GM06990 (cell line): ENCODE measurements at regions not wholly inside any gene's neighbourhood (a gene's known extent, or its start where the extent isn't known, plus 50 kb on each side); places are given as distances from the start of the nearest gene placed in this dataset.

Experiments
- DNase-seq: peaks from one replicate; pipeline ENCODE4 v3.0.0-alpha.2; 2011; ENCODE audit not compliant: insufficient read length; ENCODE audit errors: extremely low read depth
- H3K27me3 ChIP-seq: replicated peaks from 2 replicates; pipeline ENCODE4 v1.6.0; 2011; ENCODE audit warnings: low read length; ENCODE audit not compliant: control insufficient read depth, insufficient read depth
- H3K36me3 ChIP-seq: 2 replicates; pipeline ENCODE4 v1.5.1; 2011; ENCODE audit warnings: low read length; ENCODE audit not compliant: control insufficient read depth, insufficient read depth
- H3K4me3 ChIP-seq: replicated peaks from 2 replicates; pipeline ENCODE4 v1.5.1; 2011; ENCODE audit warnings: low read depth, mild to moderate bottlenecking, control low read depth, low read length
- TF ChIP-seq, protein P1 (sequence below): IDR thresholded peaks from 2 replicates; pipeline ENCODE4 v1.5.1; 2011; ENCODE audit warnings: low read length, control low read depth, mild to moderate bottlenecking, inconsistent platforms; ENCODE audit not compliant: insufficient read depth, poor library complexity, severe bottlenecking

DNA sequence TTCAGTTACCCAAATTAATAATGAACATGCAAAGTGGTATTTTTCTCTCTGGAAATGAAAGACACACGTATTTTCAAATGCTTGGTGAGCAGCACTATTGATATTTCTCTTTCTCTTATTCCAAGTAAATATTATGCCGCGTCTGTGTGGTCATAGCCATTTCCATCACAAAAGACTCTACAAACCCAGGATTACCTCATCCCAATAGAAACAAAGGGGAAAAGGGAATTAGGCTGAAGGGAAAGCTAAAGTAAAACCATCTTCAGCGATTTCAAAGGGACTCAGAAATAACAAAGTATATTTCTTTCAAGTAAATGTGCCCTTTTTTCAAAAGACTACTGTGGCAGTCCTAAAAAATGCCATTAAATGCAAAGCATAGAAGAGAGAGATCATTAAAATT is 62.0 kb upstream of the FST start:
- TF ChIP-seq, protein P1, sequence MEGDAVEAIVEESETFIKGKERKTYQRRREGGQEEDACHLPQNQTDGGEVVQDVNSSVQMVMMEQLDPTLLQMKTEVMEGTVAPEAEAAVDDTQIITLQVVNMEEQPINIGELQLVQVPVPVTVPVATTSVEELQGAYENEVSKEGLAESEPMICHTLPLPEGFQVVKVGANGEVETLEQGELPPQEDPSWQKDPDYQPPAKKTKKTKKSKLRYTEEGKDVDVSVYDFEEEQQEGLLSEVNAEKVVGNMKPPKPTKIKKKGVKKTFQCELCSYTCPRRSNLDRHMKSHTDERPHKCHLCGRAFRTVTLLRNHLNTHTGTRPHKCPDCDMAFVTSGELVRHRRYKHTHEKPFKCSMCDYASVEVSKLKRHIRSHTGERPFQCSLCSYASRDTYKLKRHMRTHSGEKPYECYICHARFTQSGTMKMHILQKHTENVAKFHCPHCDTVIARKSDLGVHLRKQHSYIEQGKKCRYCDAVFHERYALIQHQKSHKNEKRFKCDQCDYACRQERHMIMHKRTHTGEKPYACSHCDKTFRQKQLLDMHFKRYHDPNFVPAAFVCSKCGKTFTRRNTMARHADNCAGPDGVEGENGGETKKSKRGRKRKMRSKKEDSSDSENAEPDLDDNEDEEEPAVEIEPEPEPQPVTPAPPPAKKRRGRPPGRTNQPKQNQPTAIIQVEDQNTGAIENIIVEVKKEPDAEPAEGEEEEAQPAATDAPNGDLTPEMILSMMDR = no peak
- H3K4me3 ChIP-seq = no peak overlapping the region
- no peaks in the 10 kb centered on the region for H3K27me3 ChIP-seq
- no peaks in the 10 kb centered on the region for H3K36me3 ChIP-seq
- no peak for DNase-seq

DNA sequence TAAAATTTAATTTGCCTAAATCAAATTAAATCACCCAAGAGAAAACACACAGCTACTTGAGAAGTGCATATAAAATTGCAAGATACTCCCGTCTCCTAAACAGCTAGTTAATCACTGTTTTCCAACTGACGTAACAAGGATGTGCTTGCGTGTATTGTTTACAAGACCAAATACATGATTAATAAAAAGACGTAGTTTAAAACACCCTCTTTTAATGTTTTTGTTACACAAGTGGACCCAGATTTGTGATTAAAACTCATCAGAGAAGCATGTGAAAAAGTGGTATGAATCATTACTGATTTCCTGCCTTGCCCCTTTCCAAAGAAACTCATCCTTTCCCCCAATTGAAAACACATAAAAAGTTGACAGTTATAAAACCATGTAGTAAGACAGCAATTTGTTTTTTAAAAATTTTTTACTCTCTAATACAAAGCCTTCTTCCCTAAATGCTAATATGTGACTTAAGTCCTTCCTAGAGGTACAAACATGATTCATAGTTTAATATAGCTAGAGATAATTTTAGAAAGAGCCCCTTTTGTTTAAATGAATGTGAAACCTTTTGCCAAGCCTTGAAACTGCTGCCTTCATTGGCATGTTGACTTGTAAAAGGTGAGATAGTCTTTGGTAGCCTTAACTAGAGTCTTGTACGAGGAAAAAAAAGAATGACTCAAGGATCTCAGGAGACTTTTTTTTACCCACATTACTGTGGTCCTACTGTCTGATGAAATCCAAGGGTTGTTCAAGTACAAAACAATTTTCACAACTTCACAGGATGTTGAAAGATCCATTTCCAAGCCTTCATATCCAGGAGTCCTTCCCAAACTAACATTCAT is 61.4 kb upstream of the FST start:
- TF ChIP-seq, protein P1 = no peak
- no peak for DNase-seq
- H3K27me3 ChIP-seq = no peaks in the 10 kb centered on the region
- no peaks in the 10 kb centered on the region for H3K36me3 ChIP-seq
- H3K4me3 ChIP-seq = no peak overlapping the region

DNA sequence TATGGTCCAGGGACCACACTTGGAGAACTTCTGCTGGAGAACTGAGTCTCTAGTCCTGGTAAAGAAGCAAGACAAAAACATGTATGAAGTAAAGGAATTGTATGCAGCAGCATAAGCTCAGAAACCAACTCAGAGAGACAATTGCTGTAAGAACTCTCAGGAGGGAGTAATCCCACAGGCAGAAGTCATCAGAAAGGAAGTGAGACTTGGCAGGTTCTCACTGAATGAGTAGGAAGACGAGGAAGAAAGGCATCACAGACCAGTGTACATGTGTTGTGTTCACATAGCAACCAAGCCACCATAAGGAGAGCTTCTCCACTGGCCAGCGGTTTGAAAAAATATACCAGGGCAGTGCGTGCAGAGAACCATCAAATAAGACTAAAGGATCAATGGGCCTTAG is 57.9 kb upstream of the FST start:
- TF ChIP-seq, protein P1 = no peak
- no peak for DNase-seq
- no peak overlapping the region for H3K4me3 ChIP-seq
- no peaks in the 10 kb centered on the region for H3K27me3 ChIP-seq
- H3K36me3 ChIP-seq = no peaks in the 10 kb centered on the region

DNA sequence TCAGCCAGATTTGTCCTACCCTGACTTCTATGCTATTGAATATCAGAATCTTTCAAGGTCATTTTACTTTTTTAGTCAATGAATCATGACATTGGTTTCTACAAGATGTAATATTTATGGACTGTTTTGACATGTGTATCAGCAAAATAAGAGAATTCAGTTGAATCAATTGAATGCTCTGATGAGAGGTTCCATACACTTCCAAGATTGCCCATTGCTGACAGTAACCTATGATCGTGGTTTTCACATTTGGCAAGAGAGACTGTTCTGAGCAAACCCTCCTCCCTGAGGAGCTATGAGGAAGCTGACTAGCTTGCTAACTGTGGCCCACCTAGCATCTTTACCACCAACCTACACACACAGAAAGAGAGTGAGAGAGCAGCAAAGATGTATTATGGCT is 56.7 kb upstream of the FST start:
- TF ChIP-seq, protein P1 = no peak
- no peaks in the 10 kb centered on the region for H3K36me3 ChIP-seq
- DNase-seq = no peak
- no peaks in the 10 kb centered on the region for H3K27me3 ChIP-seq
- H3K4me3 ChIP-seq = no peak overlapping the region

DNA sequence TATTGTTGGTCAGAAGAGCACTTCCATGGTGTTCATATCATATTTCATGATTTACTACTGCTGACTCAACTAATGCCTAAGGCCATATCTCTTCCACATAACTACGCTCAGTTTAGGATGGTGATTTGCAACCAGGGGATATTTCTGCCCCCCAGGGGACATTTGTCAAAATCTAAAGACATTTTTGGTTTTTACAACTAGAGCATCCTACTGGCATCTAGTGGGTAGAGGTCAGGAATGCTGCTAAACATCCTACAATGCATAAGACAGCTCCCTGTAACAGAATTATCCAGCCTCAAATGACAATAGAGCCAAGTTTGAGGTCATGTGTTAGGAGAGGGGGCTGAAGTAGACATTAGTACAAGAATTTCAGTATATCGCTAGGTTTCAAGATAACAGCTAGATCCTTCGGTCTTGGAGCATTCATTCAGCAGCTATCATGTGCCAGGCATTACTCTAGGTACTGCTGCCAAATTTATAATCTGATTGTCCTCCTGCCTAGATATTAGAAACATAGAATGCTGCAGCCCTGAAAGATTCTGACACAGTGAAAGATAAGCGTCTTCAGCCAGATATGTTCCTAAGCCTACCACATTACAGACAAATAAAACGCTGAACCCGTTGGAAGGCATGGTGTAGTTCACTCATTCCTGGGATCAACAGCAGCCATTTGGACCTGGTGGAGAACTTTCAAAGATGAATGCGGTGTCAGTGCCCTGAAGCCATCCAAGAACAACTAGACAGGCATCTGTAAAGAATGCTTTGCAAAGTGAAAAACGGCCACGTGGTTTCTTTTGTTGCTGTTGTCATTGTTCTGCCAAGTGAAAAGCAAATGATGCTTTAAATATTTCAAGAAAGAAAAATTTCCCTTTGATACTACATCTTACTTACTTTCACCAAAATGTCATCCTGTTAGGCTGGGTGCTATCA is 55.5 kb upstream of the FST start:
- no peak for DNase-seq
- H3K27me3 ChIP-seq = no peaks in the 10 kb centered on the region
- no peaks in the 10 kb centered on the region for H3K36me3 ChIP-seq
- no peak overlapping the region for H3K4me3 ChIP-seq
- TF ChIP-seq, protein P1 = no peak
